HG03060 (cell line): ENCODE measurements at regions not wholly inside any gene's neighbourhood (a gene's known extent, or its start where the extent isn't known, plus 50 kb on each side); places are given as distances from the start of the nearest gene placed in this dataset.
"Not testable (repeated sequence)": the region's sequence is repeated elsewhere in the genome, so short reads cannot be mapped to it uniquely, and the experiment has no call there.

Source experiments
- ATAC-seq: cut with Tn5 transposase; IDR thresholded peaks from one replicate; pipeline ENCODE4 v1.9.1; 2021; ENCODE audit warnings: low read depth, moderate number of reproducible peaks; ENCODE audit not compliant: unreplicated experiment

- no peak for ATAC-seq
These were observed 135.2 kb upstream of the PODXL start for GRCh38 chr7:131691454-131692130.

GRCh38 chr7:131690441-131690840, 134.0 kb upstream of the PODXL start:
- ATAC-seq, result no peak

- ATAC-seq, result no peak
These were observed 133.3 kb upstream of the PODXL start for GRCh38 chr7:131689662-131690234.

- ATAC-seq, result no peak
These were observed 132.6 kb upstream of the PODXL start for GRCh38 chr7:131688738-131689661.

GRCh38 chr7:131687296-131687695, 130.9 kb upstream of the PODXL start:
- ATAC-seq, result no peak

- no peak for ATAC-seq
These were observed 130.4 kb upstream of the PODXL start for GRCh38 chr7:131686833-131687232.

- ATAC-seq, result no peak
These were observed 127.2 kb upstream of the PODXL start for GRCh38 chr7:131683536-131684125.

- ATAC-seq, result no peak
These were observed 125.5 kb upstream of the PODXL start for GRCh38 chr7:131681961-131682360.

- ATAC-seq, result not testable (repeated sequence)
These were observed 122.6 kb upstream of the PODXL start for GRCh38 chr7:131679071-131679470.

GRCh38 chr7:131676850-131677249, 120.4 kb upstream of the PODXL start:
- not testable (repeated sequence) for ATAC-seq

- ATAC-seq, result no peak
These were observed 117.7 kb upstream of the PODXL start for GRCh38 chr7:131674131-131674530.

- no peak for ATAC-seq
These were observed 117.1 kb upstream of the PODXL start for GRCh38 chr7:131673576-131673975.

- ATAC-seq, result no peak
These were observed 114.0 kb upstream of the PODXL start for GRCh38 chr7:131670406-131670805.

- no peak for ATAC-seq
These were observed 111.3 kb upstream of the PODXL start for GRCh38 chr7:131667699-131668098.

GRCh38 chr7:131665021-131665420, 108.6 kb upstream of the PODXL start:
- ATAC-seq, result no peak

GRCh38 chr7:131664570-131664969, 108.1 kb upstream of the PODXL start:
- ATAC-seq, result no peak

GRCh38 chr7:131662301-131662873, 106.0 kb upstream of the PODXL start:
- ATAC-seq, result not testable (repeated sequence)

- ATAC-seq, result no peak
These were observed 101.5 kb upstream of the PODXL start for GRCh38 chr7:131657881-131658280.

- ATAC-seq, result no peak
These were observed 100.7 kb upstream of the PODXL start for GRCh38 chr7:131656980-131657723.

- no peak for ATAC-seq
These were observed 99.4 kb upstream of the PODXL start for GRCh38 chr7:131655866-131656265.
